NCI-H1694 (cell line): ENCODE measurements at regions not wholly inside any gene's neighbourhood (a gene's known extent, or its start where the extent isn't known, plus 50 kb on each side); places are given as distances from the start of the nearest gene placed in this dataset.

Source experiments
- DNase-seq: peaks from one replicate; lab custom pipeline; 2025; lab: John Stamatoyannopoulos, UW

DNA sequence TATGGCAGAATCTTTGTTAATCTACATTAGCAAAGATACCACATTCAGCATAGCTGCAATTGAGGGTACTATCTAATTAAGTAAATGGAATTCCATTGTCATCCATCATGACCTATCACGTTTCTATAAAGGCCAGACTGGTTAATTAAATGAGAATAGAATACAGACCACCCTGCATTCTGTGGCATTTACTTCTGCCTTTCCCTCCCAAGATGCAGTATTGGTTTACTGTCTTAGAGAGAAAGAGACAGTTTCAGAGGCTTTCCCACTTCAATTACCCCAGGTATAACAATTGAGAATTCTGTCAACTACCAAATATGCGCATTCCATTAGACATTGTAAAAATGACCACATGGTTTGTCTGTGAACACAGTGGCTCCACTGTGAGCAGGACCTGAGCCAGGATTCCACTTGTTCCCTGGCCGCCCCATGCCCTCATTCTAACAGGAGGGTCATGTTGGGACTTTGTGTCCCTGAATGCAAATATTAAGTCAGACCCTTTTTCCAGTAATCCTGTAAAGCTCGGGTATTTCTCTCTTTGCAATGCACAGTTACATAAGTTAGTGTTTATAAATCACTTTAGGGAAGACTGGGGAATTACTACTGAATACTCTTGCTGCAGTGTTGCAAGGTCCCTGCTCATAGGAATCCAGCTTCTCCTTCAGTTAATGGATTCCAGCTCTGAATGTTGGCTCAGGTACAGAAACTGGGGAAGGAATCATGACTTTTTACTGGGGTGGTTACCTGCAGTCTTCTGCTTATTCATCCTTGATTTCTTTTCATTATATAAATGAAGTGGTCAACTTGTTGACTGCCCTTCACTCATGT is 261.0 kb downstream of the PDGFC start:
- no peak for DNase-seq

DNA sequence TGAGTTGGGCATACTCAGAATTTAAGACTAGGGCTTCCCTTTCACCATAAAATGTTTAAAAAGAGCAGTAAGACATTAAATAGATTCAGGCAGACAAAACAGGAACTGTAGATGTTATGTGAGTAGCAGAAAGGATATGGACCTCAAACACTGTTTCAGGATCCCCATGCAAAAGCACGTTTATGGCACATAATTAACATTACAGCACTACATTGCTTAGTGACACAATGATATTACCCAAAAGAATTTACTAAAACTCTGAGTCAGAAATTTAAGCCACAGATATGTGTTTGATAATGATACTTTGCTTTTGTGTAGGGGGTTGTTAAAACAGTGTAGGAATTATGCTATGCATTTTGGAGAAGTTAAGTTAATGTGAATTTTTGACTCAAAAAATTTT is 266.3 kb downstream of the PDGFC start:
- no peak for DNase-seq

DNA sequence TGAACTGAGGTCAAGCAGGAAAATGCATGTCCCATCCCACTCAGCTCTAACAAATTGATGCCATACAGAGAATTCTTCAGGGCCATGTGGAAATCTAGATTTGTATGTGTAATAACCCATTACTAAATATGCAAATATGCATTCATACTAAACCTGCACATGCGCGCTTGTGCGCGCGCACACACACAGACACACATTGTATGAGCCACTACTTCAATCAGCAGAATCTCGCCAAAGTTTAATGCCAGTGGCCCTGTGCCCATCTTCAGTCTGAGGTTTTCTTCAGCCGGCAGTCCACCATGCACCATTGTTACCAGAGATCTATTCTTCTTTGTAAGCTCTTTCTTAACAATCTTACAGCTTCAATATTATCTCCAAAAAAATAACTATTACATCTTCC is 276.4 kb downstream of the PDGFC start:
- DNase-seq = no peak

DNA sequence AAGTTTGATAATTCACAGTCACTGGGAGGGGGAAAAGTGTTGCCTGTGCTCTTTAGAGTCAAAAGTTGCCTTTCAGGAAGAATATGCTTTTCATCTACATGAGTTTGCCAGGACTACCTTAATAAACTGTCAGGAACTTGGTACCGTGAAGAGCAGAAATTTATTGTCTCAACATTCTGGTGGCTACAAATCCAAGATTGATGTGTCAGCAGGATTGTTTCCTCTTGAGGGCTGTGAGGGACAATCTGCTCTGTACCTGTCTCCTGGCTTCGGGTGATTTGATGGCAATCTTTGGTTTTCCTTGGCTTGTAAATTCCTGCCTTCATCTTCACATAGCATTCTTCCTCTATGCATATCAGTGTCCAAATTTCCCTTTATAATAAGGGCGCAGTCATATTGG is 277.2 kb downstream of the PDGFC start:
- DNase-seq = no peak

DNA sequence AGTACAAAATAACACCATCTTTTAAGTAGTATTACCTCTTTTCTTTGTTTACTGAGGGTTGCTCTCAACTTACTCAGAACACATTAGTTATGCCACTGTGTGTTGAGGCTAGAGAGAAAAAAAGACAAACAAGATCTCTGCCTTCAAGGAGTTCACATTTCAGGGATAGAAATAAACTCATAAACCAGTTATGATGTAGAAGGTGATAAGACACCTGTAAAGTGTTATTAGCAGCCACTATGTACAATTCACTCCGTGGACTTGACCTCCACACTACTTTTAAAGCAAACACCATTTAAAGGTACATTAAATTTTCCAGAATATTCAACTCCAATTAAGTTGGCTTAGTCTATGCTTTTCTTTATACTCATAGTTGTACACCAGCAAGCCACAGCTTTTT is 278.0 kb downstream of the PDGFC start:
- DNase-seq = no peak

DNA sequence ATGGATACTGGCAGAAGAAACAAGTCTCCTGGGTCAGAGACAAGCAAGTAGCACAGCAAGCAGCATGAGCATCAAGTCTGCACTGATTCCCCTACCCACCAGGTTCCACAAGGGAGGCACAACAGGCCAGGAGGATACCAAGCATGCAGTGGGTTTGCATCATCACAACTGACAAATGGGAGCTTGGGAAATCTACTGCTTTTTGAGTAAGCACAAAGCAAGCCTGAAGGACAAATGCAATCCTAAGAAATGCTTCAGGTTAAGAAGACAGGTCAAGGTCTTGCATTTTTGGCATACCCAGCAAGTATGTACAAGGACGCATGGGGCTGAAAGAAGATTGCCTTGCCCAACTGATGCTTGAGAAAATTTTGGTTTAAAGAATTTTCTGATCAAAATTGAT is 279.6 kb downstream of the PDGFC start:
- no peak for DNase-seq

DNA sequence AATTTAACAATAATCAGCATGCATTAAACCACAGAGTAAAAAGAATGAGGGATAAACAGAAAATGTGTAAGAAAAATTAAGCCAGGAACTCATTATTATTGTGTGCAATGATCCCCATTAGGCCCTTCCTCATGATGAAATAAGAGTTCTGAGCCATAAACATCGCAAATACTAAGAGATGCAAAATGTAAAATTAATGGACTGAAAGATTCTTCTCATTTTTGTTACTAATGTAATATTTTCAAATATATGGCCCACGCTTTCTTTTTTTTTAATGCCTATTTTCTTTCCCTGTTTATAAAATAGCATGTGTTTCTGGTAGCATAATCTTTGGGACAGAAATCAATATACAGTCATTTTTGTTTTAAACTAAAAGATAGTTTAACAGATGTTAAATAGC is 281.0 kb downstream of the PDGFC start:
- no peak for DNase-seq

DNA sequence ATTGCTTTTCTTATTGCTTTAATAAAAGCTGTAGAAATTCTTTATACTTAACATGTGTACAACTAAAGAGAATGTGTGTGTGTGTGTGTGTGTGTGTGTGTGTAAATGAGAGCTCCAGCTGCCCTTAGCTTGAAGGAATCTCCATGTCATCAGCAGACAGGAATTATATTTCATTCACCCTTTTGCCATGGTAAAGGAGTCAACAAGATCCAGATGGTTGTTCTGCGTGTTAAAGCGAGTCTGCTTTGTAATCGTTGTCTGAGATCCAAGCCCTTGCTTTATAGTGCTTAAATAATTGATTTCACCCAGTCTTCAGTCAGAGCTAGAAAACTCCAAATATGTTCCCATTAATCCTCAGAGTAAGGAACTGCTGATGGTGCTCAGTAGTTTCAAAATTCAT is 285.5 kb downstream of the PDGFC start:
- peak; percentile 87 for DNase-seq

DNA sequence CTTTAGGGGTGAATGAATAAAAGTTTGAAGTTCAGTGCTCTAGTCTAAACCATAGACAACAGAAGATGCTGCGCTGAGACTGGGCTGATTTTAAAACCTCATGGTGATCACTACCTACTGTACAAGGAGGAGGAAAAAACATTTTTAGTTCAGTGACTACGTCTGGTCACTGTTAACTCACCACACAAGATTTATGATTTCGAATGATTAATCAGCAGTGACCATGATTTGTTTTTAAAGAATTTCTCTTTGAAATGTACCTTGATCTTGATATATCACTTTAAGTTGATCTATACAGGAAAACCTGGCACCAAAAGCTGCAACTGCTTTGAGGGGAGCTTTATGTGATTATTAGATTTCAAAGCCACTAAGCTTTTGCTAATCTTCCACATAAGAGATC is 286.3 kb downstream of the PDGFC start:
- DNase-seq = no peak

DNA sequence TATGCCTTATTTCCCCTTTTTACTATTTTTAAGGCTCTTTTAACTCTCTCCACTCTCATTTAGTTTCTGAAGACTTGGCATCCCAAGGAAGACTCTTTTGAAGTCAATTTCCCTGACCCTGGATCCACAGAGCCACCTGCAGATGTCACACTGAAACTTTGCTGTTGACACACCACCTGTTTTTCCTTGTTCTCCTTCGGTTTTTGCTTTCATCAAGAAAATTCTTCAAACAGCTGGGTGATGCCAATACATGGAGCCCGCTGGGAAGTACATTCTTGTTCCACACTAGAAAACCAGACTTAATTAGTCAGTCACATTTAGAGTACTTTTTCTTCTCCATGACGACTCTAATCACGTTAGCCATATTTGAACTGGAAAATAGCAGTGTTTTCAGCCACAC is 293.9 kb downstream of the PDGFC start:
- DNase-seq = no peak

DNA sequence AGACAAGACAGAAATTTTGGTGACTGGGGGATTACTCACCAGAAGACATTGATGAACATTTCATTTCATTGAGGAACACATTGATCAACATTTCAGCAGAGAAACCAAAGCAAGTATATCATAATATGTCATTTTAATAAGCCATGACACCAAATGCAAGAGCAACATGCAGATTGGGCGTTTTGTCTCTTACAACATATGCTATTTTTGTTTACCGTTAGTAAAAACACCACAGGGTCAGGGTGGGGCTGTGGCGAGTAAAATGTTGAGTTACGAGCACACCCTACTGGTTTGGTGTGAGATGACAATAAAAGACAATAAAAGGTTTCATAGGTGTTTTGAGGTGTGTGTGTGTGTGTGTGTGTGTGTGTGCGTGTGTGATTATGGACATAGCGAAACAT is 294.5 kb downstream of the PDGFC start:
- DNase-seq = peak; percentile 43

DNA sequence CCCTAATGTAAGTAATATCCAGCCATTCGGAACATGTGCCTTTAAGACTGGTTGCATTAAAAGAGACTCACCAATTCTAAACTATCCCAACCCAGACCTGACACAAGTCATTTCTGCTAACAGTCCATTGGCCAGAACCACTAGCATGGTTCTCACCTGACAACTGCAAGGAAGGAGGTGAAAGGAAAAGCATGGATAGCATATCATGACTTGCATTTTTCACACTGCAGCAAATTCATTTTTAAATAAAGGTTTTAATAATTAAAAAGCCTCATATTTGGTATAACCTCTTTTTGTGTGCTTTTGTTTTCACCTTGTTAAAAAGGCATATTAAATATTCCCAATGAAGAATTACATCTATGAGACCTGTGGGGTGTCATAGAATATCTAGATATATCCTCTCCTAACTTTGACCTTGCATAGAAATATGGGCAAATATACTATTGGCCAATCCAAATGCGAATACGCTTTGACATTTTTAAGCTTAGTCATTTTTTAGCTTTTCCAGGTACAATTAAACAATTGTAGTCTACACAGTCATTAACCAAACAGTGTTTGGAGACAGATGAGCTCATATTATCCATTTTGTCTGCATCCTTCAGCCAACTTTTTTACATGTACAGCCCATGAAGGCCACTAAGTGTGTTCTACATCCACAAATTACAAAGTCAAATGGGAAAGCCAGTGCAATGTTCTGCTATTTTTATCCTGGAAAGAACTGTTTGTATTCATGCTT is 295.3 kb downstream of the PDGFC start:
- DNase-seq = no peak

DNA sequence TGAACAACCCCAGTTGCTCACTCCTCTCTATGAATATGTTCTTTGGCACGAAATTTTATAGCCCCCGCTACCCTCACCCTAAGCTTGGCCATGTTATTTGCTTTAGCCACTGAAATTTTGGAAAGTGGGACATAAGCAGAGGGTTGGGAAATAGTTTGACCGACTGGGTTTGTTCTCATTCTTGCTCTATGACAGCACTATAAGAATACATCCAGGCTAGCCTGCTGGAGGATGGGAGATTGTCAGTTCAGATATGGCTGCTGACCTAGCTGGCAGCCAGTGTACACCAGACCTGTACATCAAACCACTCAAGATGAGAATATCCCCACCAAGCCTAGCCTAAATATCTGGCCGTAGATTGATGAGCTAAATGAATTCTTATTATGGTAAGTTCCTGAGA is 298.1 kb downstream of the PDGFC start:
- no peak for DNase-seq

DNA sequence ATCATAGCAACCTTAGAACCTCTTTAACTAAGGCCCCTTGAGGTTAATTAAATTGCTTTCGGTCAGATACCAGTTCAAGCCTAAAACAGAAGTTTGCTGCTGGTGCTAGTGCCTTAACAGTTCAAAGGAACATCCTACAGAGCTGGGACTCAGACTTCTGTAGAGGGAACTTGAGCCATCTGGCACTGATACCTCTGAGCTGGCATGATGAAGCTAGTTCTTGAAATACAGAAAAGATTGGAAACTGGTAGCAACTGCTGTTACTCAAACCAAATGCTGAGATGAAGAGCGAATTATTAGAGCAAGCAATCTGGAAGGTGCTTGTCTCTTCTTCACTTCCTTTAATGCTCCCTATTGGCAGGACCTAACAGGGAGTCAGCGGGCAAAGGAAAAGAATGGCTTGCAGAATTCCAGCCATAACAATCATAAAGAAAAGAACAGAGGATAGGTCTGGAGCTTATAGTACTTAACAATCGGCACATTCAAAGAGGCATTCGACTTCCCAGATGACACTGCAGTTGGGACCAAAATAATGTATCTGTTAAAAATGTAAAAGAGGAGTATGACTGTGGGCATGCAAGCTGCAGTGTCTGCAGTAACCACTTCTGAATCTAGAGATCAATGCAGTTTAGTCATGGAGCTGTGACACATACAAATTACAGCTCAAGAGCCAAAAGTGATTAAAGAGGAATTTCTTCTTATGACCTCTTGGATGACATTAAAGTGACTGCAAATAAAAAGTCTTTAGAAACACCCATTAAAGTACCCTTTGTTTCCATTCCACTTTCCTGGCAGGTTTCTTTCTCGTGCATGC is 298.9 kb downstream of the PDGFC start:
- no peak for DNase-seq

DNA sequence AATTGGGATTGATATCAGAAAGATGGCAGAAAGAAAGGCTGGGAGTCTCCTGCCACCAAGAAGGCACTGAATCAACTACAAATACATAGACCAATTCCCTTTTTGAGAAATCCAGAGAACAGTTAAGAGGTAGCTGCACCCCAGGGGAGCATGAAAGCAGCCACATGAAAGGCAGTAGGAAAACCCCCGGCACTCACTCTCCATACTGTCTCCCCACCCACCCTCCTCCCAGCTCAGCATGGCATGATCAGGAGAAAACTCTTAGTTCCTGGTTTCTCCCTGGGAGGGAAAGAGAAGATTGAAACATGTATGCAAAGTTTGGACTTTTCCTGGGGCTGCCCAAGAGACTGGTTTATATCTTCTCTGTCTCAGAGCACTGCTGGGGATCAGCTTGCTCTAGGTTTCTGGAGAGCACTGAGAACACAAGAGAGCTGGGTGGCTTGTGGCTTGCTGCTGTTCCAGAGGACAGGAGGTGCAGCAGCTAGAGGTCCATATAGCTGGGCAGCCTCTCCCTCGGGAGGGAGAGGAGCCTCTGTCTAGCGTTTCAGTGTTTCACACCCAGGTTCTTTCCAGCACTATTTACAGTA is 305.7 kb downstream of the PDGFC start:
- DNase-seq = no peak

DNA sequence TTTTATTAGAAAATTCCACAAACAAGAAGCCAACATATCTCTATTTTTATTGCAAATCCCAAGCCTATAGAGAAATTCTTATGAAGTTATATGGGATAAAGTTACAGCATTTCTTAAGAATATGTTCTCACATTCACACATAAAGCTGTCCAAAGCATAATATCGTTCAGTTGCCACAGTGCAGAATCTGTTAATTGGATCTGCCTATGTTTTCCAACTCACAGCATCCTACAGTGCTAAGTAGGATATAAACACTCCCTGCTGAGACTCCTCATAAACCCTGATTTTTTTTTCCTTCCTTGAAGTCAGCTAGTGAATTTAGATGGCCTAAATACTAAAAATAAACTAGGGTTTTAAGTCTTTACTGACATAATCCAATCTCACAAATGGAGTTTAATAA is 307.9 kb downstream of the PDGFC start:
- no peak for DNase-seq

DNA sequence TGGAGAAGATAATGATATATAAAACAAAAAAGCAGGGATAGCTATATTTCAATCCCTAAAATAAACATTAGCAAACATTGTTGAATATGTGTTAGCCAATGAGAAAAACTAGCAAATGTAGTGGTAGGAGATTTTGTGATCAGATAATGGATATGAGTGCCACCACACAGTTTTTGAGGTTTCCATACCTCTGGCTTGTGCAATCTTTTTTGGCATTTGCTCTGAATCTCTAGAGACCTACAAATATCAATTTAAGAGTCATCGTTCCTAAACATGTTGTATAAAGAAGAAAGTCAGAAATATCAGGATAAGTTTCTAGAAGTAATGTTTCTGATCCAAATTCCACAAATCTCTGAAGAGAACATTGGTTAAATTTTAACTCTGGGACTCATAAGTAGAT is 308.7 kb downstream of the PDGFC start:
- no peak for DNase-seq

DNA sequence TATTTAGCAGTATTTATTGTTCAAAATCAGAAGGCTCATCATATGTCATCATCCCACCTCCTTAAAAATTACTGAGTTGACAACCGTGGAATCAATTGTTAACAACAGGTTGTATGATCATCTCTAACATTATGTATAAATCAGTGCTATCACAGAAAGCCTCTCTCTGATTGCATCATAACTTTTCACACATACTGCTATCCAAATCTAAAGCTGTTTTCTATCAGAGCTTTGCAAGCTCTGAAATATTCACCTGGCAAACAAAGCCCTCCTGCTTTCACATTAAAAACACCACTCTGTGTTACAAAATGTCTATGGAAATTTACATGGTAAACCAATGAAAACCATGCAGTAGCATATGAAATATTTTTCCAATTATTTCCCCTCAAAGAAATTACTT is 310.0 kb downstream of the PDGFC start:
- DNase-seq = no peak

DNA sequence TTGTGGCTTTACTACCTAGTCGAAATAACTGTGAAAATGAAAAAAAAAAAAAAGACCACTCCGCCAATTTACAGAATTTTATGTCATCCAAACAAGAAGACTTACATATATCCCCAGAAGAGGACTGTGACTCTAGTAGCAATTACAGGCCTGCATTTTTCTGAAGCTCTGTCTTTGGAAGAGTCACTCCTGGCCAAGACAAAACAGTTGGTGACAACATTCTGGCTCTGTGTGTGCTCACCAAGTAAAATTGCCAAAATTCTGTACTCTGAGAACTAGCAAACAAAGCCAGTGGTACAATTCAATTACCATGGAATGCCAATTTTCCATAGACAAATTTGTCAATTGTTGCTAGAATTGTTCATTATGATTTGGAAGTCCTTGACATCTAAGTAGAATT is 311.1 kb downstream of the PDGFC start:
- DNase-seq = no peak

DNA sequence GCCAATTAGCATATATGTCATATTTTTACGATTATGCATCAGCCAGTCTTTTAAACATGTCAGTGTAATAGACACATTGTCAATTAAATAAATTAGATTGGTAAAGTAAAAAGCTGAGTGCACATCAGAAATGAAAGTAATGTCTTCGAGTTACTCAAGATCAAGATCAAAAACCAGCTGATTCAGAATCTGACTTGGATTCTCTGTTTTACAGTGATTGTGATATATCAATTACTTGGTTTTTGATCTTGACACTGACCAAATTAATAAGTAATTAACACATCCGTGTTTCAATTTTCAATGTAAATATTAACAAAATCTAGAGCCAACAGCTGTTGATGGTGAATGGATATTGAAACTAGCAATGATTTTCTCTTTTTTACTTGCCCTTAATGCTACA is 311.6 kb downstream of the PDGFC start:
- no peak for DNase-seq

DNA sequence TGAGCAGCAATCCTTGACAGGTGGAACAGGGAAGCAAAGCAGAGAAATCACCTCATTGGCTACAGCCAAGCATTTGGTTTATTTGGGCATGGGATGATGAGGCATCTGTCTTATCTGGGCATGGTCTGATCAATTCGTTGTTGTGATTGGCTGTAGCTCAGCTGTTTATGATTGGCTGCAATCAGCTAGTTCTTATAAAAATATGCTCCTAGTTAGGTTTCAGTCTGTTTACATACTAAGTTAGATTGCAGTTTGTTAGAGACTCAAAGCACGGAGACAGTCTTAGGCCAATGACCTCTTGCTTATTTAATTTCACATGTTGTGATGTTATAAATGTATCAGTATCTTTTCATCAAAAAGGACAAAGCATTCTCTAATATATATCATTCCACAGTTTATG is 312.0 kb downstream of the PDGFC start:
- DNase-seq = no peak

DNA sequence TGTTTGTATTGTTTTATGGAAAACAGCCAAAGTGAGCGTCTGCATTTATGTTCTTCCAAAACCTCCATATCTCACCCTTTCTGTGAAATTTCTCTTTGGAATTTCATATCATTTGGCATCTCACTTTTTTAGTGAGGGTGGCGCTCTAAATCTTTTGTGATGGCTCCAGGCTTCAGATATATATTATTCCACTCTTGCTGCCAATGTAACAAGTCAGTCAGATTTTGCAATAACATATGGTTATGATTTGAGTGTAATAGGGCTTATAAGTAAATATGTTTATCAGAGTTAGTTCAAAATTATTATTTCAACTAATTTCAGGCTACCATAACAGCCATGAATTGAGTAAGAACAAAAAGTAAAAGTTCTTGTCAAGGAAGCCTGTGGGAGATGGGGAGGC is 314.7 kb downstream of the PDGFC start:
- no peak for DNase-seq

DNA sequence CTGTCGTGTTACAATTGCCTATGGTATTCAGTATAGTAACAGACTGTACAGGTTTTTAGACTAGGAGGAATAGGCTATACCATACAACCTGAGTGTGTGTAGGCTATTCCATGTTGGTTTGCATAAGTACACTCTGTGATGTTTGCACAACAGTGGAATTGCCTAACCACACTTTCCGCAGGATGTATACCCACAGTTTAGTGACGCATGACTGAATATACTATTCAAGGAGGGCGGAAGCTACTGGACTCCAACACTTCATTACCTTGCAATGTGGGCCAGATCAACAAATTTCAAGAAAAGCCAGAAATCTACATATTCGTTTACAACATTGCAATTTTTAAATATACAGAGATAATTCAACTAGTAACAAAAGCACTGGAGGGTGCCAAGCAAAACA is 317.2 kb downstream of the PDGFC start:
- DNase-seq = no peak
